ENCODE measurements at regions not wholly inside any gene's neighbourhood (a gene's known extent, or its start where the extent isn't known, plus 50 kb on each side); places are given as distances from the start of the nearest gene placed in this dataset.
"Not testable (repeated sequence)": the region's sequence is repeated elsewhere in the genome, so short reads cannot be mapped to it uniquely, and the experiment has no call there.

- H3K4me1 ChIP-seq (replicated peaks in 1 of 2): peaks cover 8 to 23% of the 10 kb centered on the region in 2 donors
- 0 to 38% (median 10%) methylated on average over 1 to 4 of the region's 4 CpGs; no CpG with 5 or more reads in 2 of the 10 experiments for WGBS, 10 experiments
- peak in 3 of 8 experiments; percentile 84 to 88 (median 86) for ATAC-seq (replicated peaks in 6 of 8)
- H3K27ac ChIP-seq: no peak overlapping the region
- H3K4me3 ChIP-seq: no peak overlapping the region
- in situ Hi-C loops (cut with MboI; ENCODE audit: low pct_unique_long_range_greater_than_20kb in 2 of 9, low sequenced_read_pairs in 9 of 9, unreplicated experiment in 9 of 9): no loop called here
Observed at GRCh38 chr4:189826657-189827056, 114.0 kb upstream of the FRG1 start.

GRCh38 chr4:189828081-189828697, 112.5 kb upstream of the FRG1 start:
- 0 to 90% (median 55%) methylated on average over 2 to 5 of the region's 7 CpGs; no CpG with 5 or more reads in 3 of the 10 experiments for WGBS, 10 experiments
- in situ Hi-C loops (cut with MboI; ENCODE audit: low pct_unique_long_range_greater_than_20kb in 2 of 9, low sequenced_read_pairs in 9 of 9, unreplicated experiment in 9 of 9): no loop called here
- peak in 2 of 8 experiments; percentile 39 to 93 for ATAC-seq (replicated peaks in 6 of 8)
- H3K4me3 ChIP-seq: no peak overlapping the region
- H3K4me1 ChIP-seq (replicated peaks in 1 of 2): peaks cover 8 to 15% of the 10 kb centered on the region in 2 donors
- H3K27ac ChIP-seq: no peak overlapping the region

GRCh38 chr4:189832528-189832927, 108.1 kb upstream of the FRG1 start:
- H3K4me3 ChIP-seq: no peak overlapping the region
- in situ Hi-C loops (cut with MboI; ENCODE audit: low pct_unique_long_range_greater_than_20kb in 2 of 9, low sequenced_read_pairs in 9 of 9, unreplicated experiment in 9 of 9): no loop called here
- WGBS, 10 experiments: 40 to 92% (median 76%) methylated on average over 2 to 6 of the region's 6 CpGs; no CpG with 5 or more reads in 1 of the 10 experiments
- no peak for ATAC-seq (replicated peaks in 6 of 8)
- H3K4me1 ChIP-seq (replicated peaks in 1 of 2): peaks cover 0 to 8% of the 10 kb centered on the region in 2 donors
- no peak overlapping the region for H3K27ac ChIP-seq

DNA sequence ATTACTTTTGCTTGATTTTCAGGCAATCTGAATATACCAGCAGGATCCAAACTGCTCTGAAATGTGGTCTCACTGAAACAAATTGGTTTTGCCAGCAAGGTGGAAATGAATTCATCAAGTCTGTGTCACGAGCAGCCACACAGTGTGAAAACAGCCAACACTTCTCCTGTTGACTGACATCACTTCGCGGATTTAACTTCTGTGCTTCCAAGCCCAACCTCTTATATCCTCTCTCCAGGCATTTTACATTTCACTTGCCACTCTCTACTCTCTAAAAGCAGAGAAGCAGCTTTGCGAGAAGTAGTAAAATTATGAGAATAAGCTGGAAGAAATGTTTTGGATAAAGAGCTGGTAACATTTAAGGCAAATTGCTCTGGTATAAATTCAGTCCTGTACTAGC, 106.1 kb upstream of the FRG1 start:
- peak in 4 of 8 experiments; percentile 62 to 74 (median 68) for ATAC-seq (replicated peaks in 6 of 8)
- no peak overlapping the region for H3K4me3 ChIP-seq
- in situ Hi-C loops (cut with MboI; ENCODE audit: low pct_unique_long_range_greater_than_20kb in 2 of 9, low sequenced_read_pairs in 9 of 9, unreplicated experiment in 9 of 9): no loop called here
- 10 to 100% (median 77%) methylated on average over 1 to 4 of the region's 4 CpGs; no CpG with 5 or more reads in 3 of the 10 experiments for WGBS, 10 experiments
- H3K4me1 ChIP-seq (replicated peaks in 1 of 2): peaks cover 0 to 8% of the 10 kb centered on the region in 2 donors
- H3K27ac ChIP-seq: no peak overlapping the region

- Histone ChIP-seq H3K4me1 (replicated peaks in 1 of 2) (peaks cover 0 to 8% of the 10 kb centered on the region in 2 donors), H3K27ac (no peak overlapping the region), H3K4me3 (no peak overlapping the region)
- WGBS, 10 experiments: 0 to 60% (median 0%) methylated on average over 1 of the region's 1 CpG; no CpG with 5 or more reads in 3 of the 10 experiments
- ATAC-seq (replicated peaks in 6 of 8): no peak
- in situ Hi-C loops (cut with MboI; ENCODE audit: low pct_unique_long_range_greater_than_20kb in 2 of 9, low sequenced_read_pairs in 9 of 9, unreplicated experiment in 9 of 9): no loop called here
Observed at GRCh38 chr4:189835505-189835904, 105.2 kb upstream of the FRG1 start.

GRCh38 chr4:189837471-189837870, 103.2 kb upstream of the FRG1 start:
- Histone ChIP-seq H3K4me3 (no peak overlapping the region), H3K27ac (no peak overlapping the region), H3K4me1 (replicated peaks in 1 of 2) (peaks cover 0 to 10% of the 10 kb centered on the region in 2 donors)
- in situ Hi-C loops (cut with MboI; ENCODE audit: low pct_unique_long_range_greater_than_20kb in 2 of 9, low sequenced_read_pairs in 9 of 9, unreplicated experiment in 9 of 9): no loop called here
- no peak for ATAC-seq (replicated peaks in 6 of 8)
- WGBS, 10 experiments: 40 to 93% (median 51%) methylated on average over 1 to 4 of the region's 5 CpGs; no CpG with 5 or more reads in 3 of the 10 experiments

- ATAC-seq (replicated peaks in 6 of 8): no peak
- Histone ChIP-seq H3K27ac (no peak overlapping the region), H3K4me1 (replicated peaks in 1 of 2) (peaks cover 0 to 10% of the 10 kb centered on the region in 2 donors), H3K4me3 (no peak overlapping the region)
- 0 to 83% (median 64%) methylated on average over 3 to 14 of the region's 16 CpGs; no CpG with 5 or more reads in 2 of the 10 experiments for WGBS, 10 experiments
- in situ Hi-C loops (cut with MboI; ENCODE audit: low pct_unique_long_range_greater_than_20kb in 2 of 9, low sequenced_read_pairs in 9 of 9, unreplicated experiment in 9 of 9): no loop called here
Observed at GRCh38 chr4:189838821-189839497, 101.7 kb upstream of the FRG1 start.

- peaks cover 0 to 3% of the 10 kb centered on the region in 2 donors for H3K4me1 ChIP-seq (replicated peaks in 1 of 2)
- no peak overlapping the region for H3K27ac ChIP-seq
- ATAC-seq (replicated peaks in 6 of 8): no peak
- in situ Hi-C loops (cut with MboI; ENCODE audit: low pct_unique_long_range_greater_than_20kb in 2 of 9, low sequenced_read_pairs in 9 of 9, unreplicated experiment in 9 of 9): no loop called here
- H3K4me3 ChIP-seq: no peak overlapping the region
- 13 to 93% (median 74%) methylated on average over 2 to 5 of the region's 5 CpGs; no CpG with 5 or more reads in 2 of the 10 experiments for WGBS, 10 experiments
Observed at GRCh38 chr4:189840356-189840755, 100.3 kb upstream of the FRG1 start.

DNA sequence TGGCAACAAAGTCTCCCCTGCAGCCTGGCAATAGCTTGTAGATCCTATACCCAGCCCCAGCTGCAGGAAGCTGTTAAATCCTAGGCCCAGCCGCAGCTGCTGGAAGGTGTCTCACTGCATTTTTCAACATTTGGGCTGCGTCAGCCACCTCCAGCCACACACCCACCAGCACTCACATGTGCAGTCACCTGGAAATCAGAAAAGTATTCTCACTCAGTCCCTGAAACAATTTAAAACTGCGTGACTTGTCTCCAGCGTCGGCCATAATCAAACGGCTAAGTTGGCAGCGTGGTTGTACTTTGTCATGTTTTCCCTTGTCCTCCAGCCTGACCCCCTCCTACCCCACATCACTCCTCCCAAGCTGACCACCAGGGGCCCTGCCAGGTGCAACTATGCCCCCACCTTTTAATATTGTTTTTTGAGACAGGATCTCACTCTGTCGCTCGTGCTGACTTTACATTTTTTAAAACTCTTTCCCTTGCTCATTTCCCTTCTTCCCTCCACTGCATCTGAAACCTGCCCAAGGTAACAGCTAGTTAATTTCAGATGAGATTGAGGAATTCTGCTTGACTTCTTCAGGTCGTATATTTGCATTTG, 97.2 kb upstream of the FRG1 start:
- Histone ChIP-seq H3K4me3 (no peak overlapping the region), H3K4me1 (replicated peaks in 1 of 2) (peaks cover 0 to 3% of the 10 kb centered on the region in 2 donors), H3K27ac (no peak overlapping the region)
- 46 to 100% (median 76%) methylated on average over 4 to 9 of the region's 10 CpGs; no CpG with 5 or more reads in 2 of the 10 experiments for WGBS, 10 experiments
- ATAC-seq (replicated peaks in 6 of 8): no peak
- in situ Hi-C loops (cut with MboI; ENCODE audit: low pct_unique_long_range_greater_than_20kb in 2 of 9, low sequenced_read_pairs in 9 of 9, unreplicated experiment in 9 of 9): no loop called here

- peak in 5 of 8 experiments; percentile 33 to 88 (median 86) for ATAC-seq (replicated peaks in 6 of 8)
- Histone ChIP-seq H3K27ac (no peak overlapping the region), H3K4me3 (no peak overlapping the region), H3K4me1 (replicated peaks in 1 of 2) (peaks cover 0 to 3% of the 10 kb centered on the region in 2 donors)
- in situ Hi-C loops (cut with MboI; ENCODE audit: low pct_unique_long_range_greater_than_20kb in 2 of 9, low sequenced_read_pairs in 9 of 9, unreplicated experiment in 9 of 9): no loop called here
- 0 to 71% (median 40%) methylated on average over 1 to 2 of the region's 2 CpGs for WGBS, 10 experiments
Observed at GRCh38 chr4:189845145-189845846, 95.4 kb upstream of the FRG1 start.

- in situ Hi-C loops (cut with MboI; ENCODE audit: low pct_unique_long_range_greater_than_20kb in 2 of 9, low sequenced_read_pairs in 9 of 9, unreplicated experiment in 9 of 9); H3K27ac ChIP-seq; H3K4me3 ChIP-seq; ATAC-seq (replicated peaks in 6 of 8); H3K4me1 ChIP-seq (replicated peaks in 1 of 2): not testable (repeated sequence)
- 73 to 98% (median 88%) methylated on average over 3 to 15 of the region's 31 CpGs; no CpG with 5 or more reads in 4 of the 10 experiments for WGBS, 10 experiments
Observed at GRCh38 chr4:189846094-189846493, 94.6 kb upstream of the FRG1 start.

DNA sequence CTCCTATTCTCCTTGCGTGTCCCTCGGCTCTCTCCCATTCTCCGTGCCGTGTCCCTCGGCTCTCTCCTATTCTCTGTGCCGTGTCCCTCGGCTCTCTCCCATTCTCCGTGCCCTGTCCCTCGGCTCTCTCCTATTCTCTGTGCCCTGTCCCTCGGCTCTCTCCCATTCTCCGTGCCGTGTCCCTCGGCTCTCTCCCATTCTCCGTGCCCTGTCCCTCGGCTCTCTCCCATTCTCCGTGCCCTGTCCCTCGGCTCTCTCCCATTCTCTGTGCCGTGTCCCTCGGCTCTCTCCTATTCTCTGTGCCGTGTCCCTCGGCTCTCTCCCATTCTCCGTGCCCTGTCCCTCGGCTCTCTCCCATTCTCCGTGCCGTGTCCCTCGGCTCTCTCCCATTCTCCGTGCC, 94.1 kb upstream of the FRG1 start:
- ATAC-seq (replicated peaks in 6 of 8); H3K4me3 ChIP-seq; H3K27ac ChIP-seq; in situ Hi-C loops (cut with MboI; ENCODE audit: low pct_unique_long_range_greater_than_20kb in 2 of 9, low sequenced_read_pairs in 9 of 9, unreplicated experiment in 9 of 9); H3K4me1 ChIP-seq (replicated peaks in 1 of 2): not testable (repeated sequence)
- WGBS, 10 experiments: 65 to 97% (median 92%) methylated on average over 13 to 27 of the region's 27 CpGs; no CpG with 5 or more reads in 4 of the 10 experiments

GRCh38 chr4:189848672-189849071, 92.0 kb upstream of the FRG1 start:
- WGBS, 10 experiments: 0 to 20% methylated on average over 1 of the region's 3 CpGs; no CpG with 5 or more reads in 8 of the 10 experiments
- ATAC-seq (replicated peaks in 6 of 8); in situ Hi-C loops (cut with MboI; ENCODE audit: low pct_unique_long_range_greater_than_20kb in 2 of 9, low sequenced_read_pairs in 9 of 9, unreplicated experiment in 9 of 9); H3K4me3 ChIP-seq; H3K4me1 ChIP-seq (replicated peaks in 1 of 2); H3K27ac ChIP-seq: not testable (repeated sequence)

All from motor neuron (in vitro differentiated cells).